H9 (cell line): ENCODE measurements at regions not wholly inside any gene's neighbourhood (a gene's known extent, or its start where the extent isn't known, plus 50 kb on each side); places are given as distances from the start of the nearest gene placed in this dataset.

Experiments
- DNase-seq: peaks from one replicate; pipeline ENCODE4 v3.0.0-alpha.2; 2017
- H2AFZ ChIP-seq: one replicate; pipeline ENCODE4 v1.6.1; 2013; ENCODE audit warnings: mild to moderate bottlenecking, low read length, control low read depth, moderate library complexity
- H2AK5ac ChIP-seq: 2 replicates; pipeline ENCODE4 v1.6.1; 2013; ENCODE audit warnings: low read length, control low read depth, mixed read lengths; ENCODE audit not compliant: insufficient read length
- H2BK120ac ChIP-seq: one replicate; pipeline ENCODE4 v1.6.1; 2013; ENCODE audit warnings: low read depth, mild to moderate bottlenecking, low read length, control low read depth, inconsistent platforms; ENCODE audit not compliant: poor library complexity, severe bottlenecking
- H2BK12ac ChIP-seq: 2 replicates; pipeline ENCODE4 v1.6.1; 2013; ENCODE audit warnings: low read length, control low read depth, mixed read lengths, low read depth; ENCODE audit not compliant: insufficient read length
- H2BK15ac ChIP-seq: 2 replicates; pipeline ENCODE4 v1.6.1; 2013; ENCODE audit warnings: low read depth, low read length, control low read depth
- H2BK20ac ChIP-seq: one replicate; pipeline ENCODE4 v1.6.1; 2013; ENCODE audit warnings: low read depth, mild to moderate bottlenecking, low read length, control low read depth, inconsistent platforms; ENCODE audit not compliant: poor library complexity, severe bottlenecking
- H2BK5ac ChIP-seq: 2 replicates; pipeline ENCODE4 v1.6.1; 2013; ENCODE audit warnings: low read length, control low read depth, mixed read lengths; ENCODE audit not compliant: insufficient read length
- H3K14ac ChIP-seq: 2 replicates; pipeline ENCODE4 v1.6.1; 2013; ENCODE audit warnings: low read length, control low read depth; ENCODE audit not compliant: insufficient read depth
- H3K18ac ChIP-seq: 2 replicates; pipeline ENCODE4 v1.6.1; 2013; ENCODE audit warnings: low read depth, mild to moderate bottlenecking, mixed read lengths, low read length, control low read depth; ENCODE audit not compliant: insufficient read length
- H3K23ac ChIP-seq: 2 replicates; pipeline ENCODE4 v1.6.1; 2013; ENCODE audit warnings: low read length, control low read depth, mixed read lengths, low read depth; ENCODE audit not compliant: insufficient read length
- H3K23me2 ChIP-seq: 2 replicates; pipeline ENCODE4 v1.6.1; 2013; ENCODE audit warnings: low read depth, mild to moderate bottlenecking, mixed read lengths, low read length, control low read depth; ENCODE audit not compliant: insufficient read length, poor library complexity, severe bottlenecking
- H3K27ac ChIP-seq: 2 replicates; pipeline ENCODE4 v1.5.1; 2013; ENCODE audit warnings: low read length, control low read depth, mixed read lengths, low read depth; ENCODE audit not compliant: insufficient read length
- H3K27me3 ChIP-seq: 2 replicates; pipeline ENCODE4 v1.6.1; 2013; ENCODE audit warnings: low read length, control low read depth, inconsistent platforms; ENCODE audit not compliant: insufficient read depth
- H3K4ac ChIP-seq: 2 replicates; pipeline ENCODE4 v1.6.1; 2013; ENCODE audit warnings: low read depth, mild to moderate bottlenecking, control low read depth, inconsistent platforms, low read length, moderate library complexity
- H3K4me1 ChIP-seq: 2 replicates; pipeline ENCODE4 v1.6.1; 2013; ENCODE audit warnings: low read length, control low read depth, inconsistent platforms; ENCODE audit not compliant: insufficient read depth
- H3K4me2 ChIP-seq: 2 replicates; pipeline ENCODE4 v1.6.1; 2013; ENCODE audit warnings: low read length, control low read depth, mixed read lengths; ENCODE audit not compliant: insufficient read length, insufficient read depth
- H3K56ac ChIP-seq: 2 replicates; pipeline ENCODE4 v1.6.1; 2013; ENCODE audit warnings: low read depth, mild to moderate bottlenecking, mixed read lengths, low read length, control low read depth; ENCODE audit not compliant: insufficient read length
- H3K79me1 ChIP-seq: 2 replicates; pipeline ENCODE4 v1.6.1; 2013; ENCODE audit warnings: low read depth, mild to moderate bottlenecking, moderate library complexity, low read length, control low read depth, inconsistent platforms; ENCODE audit not compliant: insufficient read depth, poor library complexity, severe bottlenecking
- H3K79me2 ChIP-seq: 2 replicates; pipeline ENCODE4 v1.6.1; 2013; ENCODE audit warnings: low read length, control low read depth, inconsistent platforms; ENCODE audit not compliant: insufficient read depth
- H3K9ac ChIP-seq: 2 replicates; pipeline ENCODE4 v1.6.1; 2013; ENCODE audit warnings: low read length, control low read depth, mixed read lengths; ENCODE audit not compliant: insufficient read length; ENCODE audit errors: extremely low read depth
- H3K9me3 ChIP-seq: one replicate; pipeline ENCODE4 v1.6.1; 2013; ENCODE audit warnings: low read depth, low read length, inconsistent platforms; ENCODE audit not compliant: control insufficient read depth
- H3T11ph ChIP-seq: one replicate; pipeline ENCODE4 v1.6.1; 2013; ENCODE audit warnings: mild to moderate bottlenecking, low read length, control low read depth, inconsistent platforms
- H4K20me1 ChIP-seq: one replicate; pipeline ENCODE4 v1.6.1; 2013; ENCODE audit not compliant: control insufficient read depth, insufficient read length, insufficient read depth
- H4K5ac ChIP-seq: 2 replicates; pipeline ENCODE4 v1.6.1; 2013; ENCODE audit warnings: low read depth, mild to moderate bottlenecking, mixed read lengths, low read length, control low read depth; ENCODE audit not compliant: insufficient read length
- H4K8ac ChIP-seq: replicated peaks from 2 replicates; pipeline ENCODE4 v1.6.1; 2013; ENCODE audit warnings: low read length, control low read depth, mixed read lengths, low read depth; ENCODE audit not compliant: insufficient read length
- H4K91ac ChIP-seq: 2 replicates; pipeline ENCODE4 v1.6.1; 2013; ENCODE audit warnings: low read depth, mild to moderate bottlenecking, moderate library complexity, mixed read lengths, low read length, control low read depth; ENCODE audit not compliant: insufficient read length
- H3K27ac Mint-ChIP-seq, 3 experiments: 2 replicates in 2 of 3; 3 replicates in 1 of 3; pipeline ENCODE4 v1.8.0; 2020 to 2021; ENCODE audit warnings: mixed read lengths in 3 of 3, mild to moderate bottlenecking in 1 of 3, moderate library complexity in 1 of 3
- H3K27me3 Mint-ChIP-seq: 2 replicates; pipeline ENCODE4 v1.8.0; 2021; ENCODE audit warnings: low read depth, mild to moderate bottlenecking, moderate library complexity, mixed read lengths
- H3K36me3 Mint-ChIP-seq, 3 experiments: 2 replicates in 2 of 3; 3 replicates in 1 of 3; pipeline ENCODE4 v1.8.0; 2020 to 2021; ENCODE audit warnings: low read depth in 3 of 3, mixed read lengths in 3 of 3; ENCODE audit not compliant: insufficient read depth in 1 of 3
- H3K4me1 Mint-ChIP-seq, 2 experiments: 2 replicates each; pipeline ENCODE4 v1.8.0; 2020; ENCODE audit warnings: mixed read lengths in 2 of 2
- H3K4me3 Mint-ChIP-seq, 2 experiments: 2 replicates in 1 of 2; 3 replicates in 1 of 2; pipeline ENCODE4 v1.8.0; 2020 to 2021; ENCODE audit warnings: mild to moderate bottlenecking in 2 of 2, mixed read lengths in 2 of 2, moderate library complexity in 1 of 2
- H3K9me3 Mint-ChIP-seq, 2 experiments: 2 replicates in 1 of 2; 3 replicates in 1 of 2; pipeline ENCODE4 v1.8.0; 2020; ENCODE audit warnings: mild to moderate bottlenecking in 2 of 2, mixed read lengths in 2 of 2, moderate library complexity in 1 of 2
- WGBS: extraction: QIAGEN DNeasy Blood & Tissue Kit; methylation state at CpG from one replicate; pipeline ENCODE4 v1.1.7; 2013; ENCODE audit warnings: missing lambda C conversion rate, low lambda C conversion rate, mixed read lengths; ENCODE audit not compliant: insufficient read length; ENCODE audit errors: extremely low coverage; 5-methylcytosine and 5-hydroxymethylcytosine counted together
- TF ChIP-seq, protein P1 (sequence below): fragments of 200-600 bp; sonication (generic); conservative IDR thresholded peaks from 3 replicates; pipeline ENCODE4 v1.8.0; 2021; ENCODE audit warnings: antibody characterized with exemption, mild to moderate bottlenecking

- H2BK120ac ChIP-seq: no peak overlapping the region
- H2AFZ ChIP-seq: no peak overlapping the region
- no peak overlapping the region for H3K27ac ChIP-seq
- no peak overlapping the region for H3K18ac ChIP-seq
- H3K9ac ChIP-seq: no peak overlapping the region
- no peak overlapping the region for H4K5ac ChIP-seq
- DNase-seq: no peak
- no peak overlapping the region for H3T11ph ChIP-seq
- H3K23ac ChIP-seq: no peak overlapping the region
- no CpG with 5 or more reads among the region's 5 CpGs for WGBS
- no peak overlapping the region for H3K56ac ChIP-seq
- H3K23me2 ChIP-seq: no peaks in the 10 kb centered on the region
- Mint-ChIP-seq H3K4me1 (peaks cover 15 to 20% of the 10 kb centered on the region in 2 experiments), H3K27ac (no peak overlapping the region), H3K4me3 (no peak overlapping the region), H3K36me3 (peaks cover 0 to 8% (median 6%) of the 10 kb centered on the region in 3 experiments; a peak in 5 of 7 replicates), H3K27me3 (peaks cover 4% of the 10 kb centered on the region), H3K9me3 (peaks cover 3 to 9% of the 10 kb centered on the region in 2 experiments)
- no peak overlapping the region for H2AK5ac ChIP-seq
- H2BK12ac ChIP-seq: no peak overlapping the region
- no peaks in the 10 kb centered on the region for H3K4me1 ChIP-seq
- H2BK15ac ChIP-seq: no peak overlapping the region
- no peaks in the 10 kb centered on the region for H4K20me1 ChIP-seq
- no peaks in the 10 kb centered on the region for H3K79me2 ChIP-seq
- H2BK20ac ChIP-seq: no peak overlapping the region
- TF ChIP-seq, protein P1, sequence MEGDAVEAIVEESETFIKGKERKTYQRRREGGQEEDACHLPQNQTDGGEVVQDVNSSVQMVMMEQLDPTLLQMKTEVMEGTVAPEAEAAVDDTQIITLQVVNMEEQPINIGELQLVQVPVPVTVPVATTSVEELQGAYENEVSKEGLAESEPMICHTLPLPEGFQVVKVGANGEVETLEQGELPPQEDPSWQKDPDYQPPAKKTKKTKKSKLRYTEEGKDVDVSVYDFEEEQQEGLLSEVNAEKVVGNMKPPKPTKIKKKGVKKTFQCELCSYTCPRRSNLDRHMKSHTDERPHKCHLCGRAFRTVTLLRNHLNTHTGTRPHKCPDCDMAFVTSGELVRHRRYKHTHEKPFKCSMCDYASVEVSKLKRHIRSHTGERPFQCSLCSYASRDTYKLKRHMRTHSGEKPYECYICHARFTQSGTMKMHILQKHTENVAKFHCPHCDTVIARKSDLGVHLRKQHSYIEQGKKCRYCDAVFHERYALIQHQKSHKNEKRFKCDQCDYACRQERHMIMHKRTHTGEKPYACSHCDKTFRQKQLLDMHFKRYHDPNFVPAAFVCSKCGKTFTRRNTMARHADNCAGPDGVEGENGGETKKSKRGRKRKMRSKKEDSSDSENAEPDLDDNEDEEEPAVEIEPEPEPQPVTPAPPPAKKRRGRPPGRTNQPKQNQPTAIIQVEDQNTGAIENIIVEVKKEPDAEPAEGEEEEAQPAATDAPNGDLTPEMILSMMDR: no peak
- H3K4ac ChIP-seq: no peak overlapping the region
- no peak overlapping the region for H2BK5ac ChIP-seq
- H3K14ac ChIP-seq: no peak overlapping the region
- H4K8ac ChIP-seq: no peak overlapping the region
- H3K9me3 ChIP-seq: no peaks in the 10 kb centered on the region
- H3K27me3 ChIP-seq: no peaks in the 10 kb centered on the region
- no peaks in the 10 kb centered on the region for H3K79me1 ChIP-seq
- no peak overlapping the region for H4K91ac ChIP-seq
- H3K4me2 ChIP-seq: no peak overlapping the region
Observed at GRCh38 chr1:224058303-224058702, 55.6 kb upstream of the FBXO28 start.
